HEK293 (cell line): ENCODE measurements at regions not wholly inside any gene's neighbourhood (a gene's known extent, or its start where the extent isn't known, plus 50 kb on each side); places are given as distances from the start of the nearest gene placed in this dataset.

Experiments used
- CTCF ChIA-PET: fragments of 350-600 bp; formaldehyde crosslinking; extraction: SDS; loops from one replicate; lab custom pipeline; 2021; ENCODE audit warnings: antibody characterized with exemption; lab: Yijun Ruan, JAX
- POLR2A ChIA-PET: fragments of 300-600 bp; formaldehyde crosslinking; extraction: SDS; loops from one replicate; lab custom pipeline; 2020; ENCODE audit warnings: antibody characterized with exemption, inconsistent platforms; lab: Yijun Ruan, JAX
- H3K27ac ChIP-seq: fragments of 200-500 bp; sonication (Bioruptor generic); 2 replicates; pipeline ENCODE4 v1.5.1; 2014; ENCODE audit warnings: low read depth, low read length, control low read depth, inconsistent platforms; ENCODE audit errors: extremely low read depth
- H3K36me3 ChIP-seq, 2 experiments: fragments of 200-500 bp in 1 of 2; sonication (Bioruptor generic) in 1 of 2; 1 replicate in 1 of 2; 2 replicates in 1 of 2; pipeline ENCODE4 v1.5.1; 2014 to 2017; ENCODE audit warnings: inconsistent platforms in 2 of 2, low read length in 2 of 2; ENCODE audit not compliant: control insufficient read depth in 2 of 2, insufficient read depth in 1 of 2
- H3K4me1 ChIP-seq: fragments of 200-500 bp; sonication (Bioruptor generic); 2 replicates; pipeline ENCODE4 v1.5.1; 2014; ENCODE audit warnings: mild to moderate bottlenecking, low read length, inconsistent platforms; ENCODE audit not compliant: control insufficient read depth, insufficient read depth
- H3K4me3 ChIP-seq: 2 replicates; pipeline ENCODE4 v1.5.1; 2011; ENCODE audit warnings: low read depth, mild to moderate bottlenecking, control low read depth, low read length, moderate library complexity
- H3K9me3 ChIP-seq: fragments of 200-500 bp; sonication (Bioruptor generic); 2 replicates; pipeline ENCODE4 v1.5.1; 2014; ENCODE audit warnings: low read depth, low read length, inconsistent platforms; ENCODE audit not compliant: control insufficient read depth, insufficient read depth
- GLIS1 ChIP-seq: fragments of 450-650 bp; formaldehyde crosslinking; IDR thresholded peaks from 2 replicates; pipeline ENCODE4 v1.5.1; 2016; ENCODE audit warnings: missing biosample characterization, missing genetic modification characterization
- OSR2 ChIP-seq: fragments of 450-650 bp; formaldehyde crosslinking; IDR thresholded peaks from 2 replicates; pipeline ENCODE4 v1.5.1; 2016; ENCODE audit warnings: missing biosample characterization, missing genetic modification characterization
- OVOL3 ChIP-seq: fragments of 450-650 bp; formaldehyde crosslinking; IDR thresholded peaks from 2 replicates; pipeline ENCODE4 v1.5.1; 2016; ENCODE audit warnings: missing biosample characterization, missing genetic modification characterization
- PATZ1 ChIP-seq: fragments of 450-650 bp; formaldehyde crosslinking; IDR thresholded peaks from 2 replicates; pipeline ENCODE4 v1.5.1; 2016; ENCODE audit warnings: missing biosample characterization, missing genetic modification characterization
- SP7 ChIP-seq: fragments of 450-650 bp; formaldehyde crosslinking; IDR thresholded peaks from 2 replicates; pipeline ENCODE4 v1.5.1; 2016; ENCODE audit warnings: missing biosample characterization, missing genetic modification characterization
- ZBTB1 ChIP-seq: fragments of 450-650 bp; formaldehyde crosslinking; IDR thresholded peaks from 2 replicates; pipeline ENCODE4 v1.5.1; 2016; ENCODE audit warnings: missing biosample characterization, missing genetic modification characterization
- ZBTB17 ChIP-seq: fragments of 450-650 bp; formaldehyde crosslinking; IDR thresholded peaks from 2 replicates; pipeline ENCODE4 v1.5.1; 2016; ENCODE audit warnings: missing biosample characterization, missing genetic modification characterization
- ZFP41 ChIP-seq: fragments of 450-650 bp; formaldehyde crosslinking; IDR thresholded peaks from 2 replicates; pipeline ENCODE4 v1.5.1; 2016; ENCODE audit warnings: missing biosample characterization, missing genetic modification characterization, borderline replicate concordance
- ZFP69B ChIP-seq: fragments of 450-650 bp; formaldehyde crosslinking; IDR thresholded peaks from 2 replicates; pipeline ENCODE4 v1.5.1; 2016; ENCODE audit warnings: missing biosample characterization, missing genetic modification characterization
- ZNF155 ChIP-seq: fragments of 450-650 bp; formaldehyde crosslinking; IDR thresholded peaks from 2 replicates; pipeline ENCODE4 v1.5.1; 2016; ENCODE audit warnings: missing biosample characterization, missing genetic modification characterization
- ZNF174 ChIP-seq: fragments of 450-650 bp; formaldehyde crosslinking; IDR thresholded peaks from 2 replicates; pipeline ENCODE4 v1.5.0; 2017; ENCODE audit warnings: missing biosample characterization, mild to moderate bottlenecking, missing genetic modification characterization
- ZNF184 ChIP-seq: fragments of 450-650 bp; IDR thresholded peaks from 2 replicates; pipeline ENCODE4 v1.5.1; 2018; ENCODE audit warnings: missing biosample characterization, mild to moderate bottlenecking, missing genetic modification characterization
- ZNF2 ChIP-seq: fragments of 450-650 bp; formaldehyde crosslinking; IDR thresholded peaks from 2 replicates; pipeline ENCODE4 v1.5.1; 2016; ENCODE audit warnings: missing biosample characterization, missing genetic modification characterization
- ZNF335 ChIP-seq: fragments of 450-650 bp; formaldehyde crosslinking; conservative IDR thresholded peaks from 2 replicates; pipeline ENCODE4 v1.5.1; 2016; ENCODE audit warnings: missing biosample characterization, missing genetic modification characterization
- ZNF362 ChIP-seq: fragments of 450-650 bp; formaldehyde crosslinking; IDR thresholded peaks from 2 replicates; pipeline ENCODE4 v1.5.1; 2016; ENCODE audit warnings: missing biosample characterization, missing genetic modification characterization
- ZNF366 ChIP-seq: fragments of 450-650 bp; formaldehyde crosslinking; conservative IDR thresholded peaks from 2 replicates; pipeline ENCODE4 v1.5.1; 2016; ENCODE audit warnings: missing biosample characterization, missing genetic modification characterization
- ZNF423 ChIP-seq: fragments of 450-650 bp; formaldehyde crosslinking; IDR thresholded peaks from 2 replicates; pipeline ENCODE4 v1.5.1; 2016; ENCODE audit warnings: missing biosample characterization, missing genetic modification characterization
- ZNF510 ChIP-seq: fragments of 450-650 bp; formaldehyde crosslinking; IDR thresholded peaks from 2 replicates; pipeline ENCODE4 v1.5.1; 2018; ENCODE audit warnings: mild to moderate bottlenecking, missing genetic modification characterization, missing biosample characterization; ENCODE audit not compliant: insufficient replicate concordance
- ZNF514 ChIP-seq: fragments of 450-650 bp; formaldehyde crosslinking; IDR thresholded peaks from 2 replicates; pipeline ENCODE4 v1.5.1; 2016; ENCODE audit warnings: missing biosample characterization, missing genetic modification characterization
- ZNF529 ChIP-seq: fragments of 450-650 bp; formaldehyde crosslinking; IDR thresholded peaks from 2 replicates; pipeline ENCODE4 v1.5.1; 2017; ENCODE audit warnings: missing genetic modification characterization, missing biosample characterization; ENCODE audit not compliant: insufficient replicate concordance
- ZNF530 ChIP-seq: fragments of 450-650 bp; formaldehyde crosslinking; IDR thresholded peaks from 2 replicates; pipeline ENCODE4 v1.5.1; 2016; ENCODE audit warnings: low read depth, missing biosample characterization, missing genetic modification characterization
- ZNF549 ChIP-seq: fragments of 450-650 bp; IDR thresholded peaks from 2 replicates; pipeline ENCODE4 v1.5.1; 2018; ENCODE audit warnings: missing biosample characterization, missing genetic modification characterization, mild to moderate bottlenecking, inconsistent platforms, moderate library complexity
- ZNF624 ChIP-seq: fragments of 450-650 bp; formaldehyde crosslinking; IDR thresholded peaks from 2 replicates; pipeline ENCODE4 v1.5.1; 2017; ENCODE audit warnings: missing biosample characterization, missing genetic modification characterization
- ZNF660 ChIP-seq: fragments of 450-650 bp; IDR thresholded peaks from 2 replicates; pipeline ENCODE4 v1.5.1; 2018; ENCODE audit warnings: missing biosample characterization, mild to moderate bottlenecking, missing genetic modification characterization
- ZNF677 ChIP-seq: fragments of 450-650 bp; IDR thresholded peaks from 2 replicates; pipeline ENCODE4 v1.5.0; 2018; ENCODE audit warnings: missing biosample characterization, mild to moderate bottlenecking, missing genetic modification characterization, moderate library complexity
- ZSCAN16 ChIP-seq: fragments of 450-650 bp; formaldehyde crosslinking; IDR thresholded peaks from 2 replicates; pipeline ENCODE4 v1.5.1; 2016; ENCODE audit warnings: missing biosample characterization, missing genetic modification characterization
- TF ChIP-seq, protein P1 (sequence below): fragments of 450-650 bp; formaldehyde crosslinking; IDR thresholded peaks from 2 replicates; pipeline ENCODE4 v1.5.1; 2016; ENCODE audit warnings: missing biosample characterization, missing genetic modification characterization

- no peak overlapping the region for H3K27ac ChIP-seq
- TF ChIP-seq OVOL3 (tag by site-specific recombination) = no peak
- no peak for TF ChIP-seq ZNF677 (tag by site-specific recombination)
- TF ChIP-seq ZFP41 (tag by site-specific recombination) = no peak
- no peak for TF ChIP-seq ZNF335
- no peak for TF ChIP-seq ZNF660 (tag by site-specific recombination)
- no peak for TF ChIP-seq ZNF423 (tag by site-specific recombination)
- TF ChIP-seq ZNF174 = no peak
- TF ChIP-seq SP7 (tag by site-specific recombination) = no peak
- no peak for TF ChIP-seq ZSCAN16 (tag by site-specific recombination)
- no peak for TF ChIP-seq ZFP69B (tag by site-specific recombination)
- TF ChIP-seq GLIS1 = no peak
- TF ChIP-seq PATZ1 (tag by site-specific recombination) = no peak
- TF ChIP-seq ZNF2 (tag by site-specific recombination) = no peak
- TF ChIP-seq, protein P1, sequence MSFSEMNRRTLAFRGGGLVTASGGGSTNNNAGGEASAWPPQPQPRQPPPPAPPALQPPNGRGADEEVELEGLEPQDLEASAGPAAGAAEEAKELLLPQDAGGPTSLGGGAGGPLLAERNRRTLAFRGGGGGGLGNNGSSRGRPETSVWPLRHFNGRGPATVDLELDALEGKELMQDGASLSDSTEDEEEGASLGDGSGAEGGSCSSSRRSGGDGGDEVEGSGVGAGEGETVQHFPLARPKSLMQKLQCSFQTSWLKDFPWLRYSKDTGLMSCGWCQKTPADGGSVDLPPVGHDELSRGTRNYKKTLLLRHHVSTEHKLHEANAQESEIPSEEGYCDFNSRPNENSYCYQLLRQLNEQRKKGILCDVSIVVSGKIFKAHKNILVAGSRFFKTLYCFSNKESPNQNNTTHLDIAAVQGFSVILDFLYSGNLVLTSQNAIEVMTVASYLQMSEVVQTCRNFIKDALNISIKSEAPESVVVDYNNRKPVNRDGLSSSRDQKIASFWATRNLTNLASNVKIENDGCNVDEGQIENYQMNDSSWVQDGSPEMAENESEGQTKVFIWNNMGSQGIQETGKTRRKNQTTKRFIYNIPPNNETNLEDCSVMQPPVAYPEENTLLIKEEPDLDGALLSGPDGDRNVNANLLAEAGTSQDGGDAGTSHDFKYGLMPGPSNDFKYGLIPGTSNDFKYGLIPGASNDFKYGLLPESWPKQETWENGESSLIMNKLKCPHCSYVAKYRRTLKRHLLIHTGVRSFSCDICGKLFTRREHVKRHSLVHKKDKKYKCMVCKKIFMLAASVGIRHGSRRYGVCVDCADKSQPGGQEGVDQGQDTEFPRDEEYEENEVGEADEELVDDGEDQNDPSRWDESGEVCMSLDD (tag by site-specific recombination) = no peak
- no peak for TF ChIP-seq ZNF624 (tag by site-specific recombination)
- no peak for TF ChIP-seq ZNF549
- TF ChIP-seq ZNF514 (tag by site-specific recombination) = no peak
- TF ChIP-seq OSR2 (tag by site-specific recombination) = no peak
- H3K4me3 ChIP-seq = no peak overlapping the region
- ChIA-PET POLR2A (no interaction called here), CTCF (interaction anchor here (0.7 kb wide), 1 partner anchor 54 kb away, joined by 3 read pairs; no protein-coding TSS in a partner anchor)
- no peaks in the 10 kb centered on the region for H3K36me3 ChIP-seq
- H3K4me1 ChIP-seq = no peaks in the 10 kb centered on the region
- H3K9me3 ChIP-seq = no peaks in the 10 kb centered on the region
Observed at GRCh38 chr2:179355881-179356280, 91.2 kb upstream of the SESTD1 start.

DNA sequence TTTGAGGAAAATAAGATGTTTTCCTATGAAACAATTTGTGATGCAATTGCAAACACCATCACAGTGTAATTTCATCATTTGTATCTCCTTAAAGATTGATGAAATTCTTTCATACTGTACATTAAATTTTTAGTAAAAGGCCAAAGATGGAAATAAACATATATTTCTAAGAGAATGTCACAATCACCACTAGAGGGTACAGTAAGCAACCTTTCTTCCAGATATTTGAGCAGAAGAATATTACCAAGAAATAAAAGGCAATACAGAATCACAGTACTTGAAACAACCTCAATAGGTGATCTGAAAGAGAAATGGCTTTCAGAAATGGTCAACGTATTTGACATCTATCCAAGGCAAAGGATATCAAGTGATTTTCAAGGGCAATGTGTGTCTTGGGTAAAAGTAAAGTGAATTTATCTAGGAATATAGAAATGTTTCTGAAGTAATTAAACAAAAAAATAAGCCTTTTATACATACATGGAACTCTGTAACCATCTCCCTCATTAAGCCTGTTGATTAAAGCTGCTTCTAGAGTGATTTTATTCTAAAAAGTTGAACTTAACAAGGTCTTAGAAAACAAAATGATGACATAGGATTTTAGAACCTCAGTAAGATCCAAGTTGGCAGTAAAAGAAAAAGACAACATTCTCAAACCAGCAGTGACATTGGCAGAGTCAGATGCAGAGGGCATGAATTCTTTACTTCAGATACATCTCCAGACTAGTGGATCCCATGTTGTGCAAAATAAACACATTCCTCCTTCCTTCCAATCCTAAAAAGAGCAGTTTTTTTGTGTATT lies 90.3 kb upstream of the SESTD1 start:
- TF ChIP-seq ZNF510 (tag by site-specific recombination) (no peak), ZNF366 (tag by site-specific recombination) (no peak), ZNF362 (no peak), ZBTB1 (tag by site-specific recombination) (no peak), ZNF529 (no peak), ZNF530 (tag by site-specific recombination) (no peak), ZNF155 (no peak), ZNF184 (tag by site-specific recombination) (no peak), ZNF549 (no peak), ZBTB17 (tag by site-specific recombination) (no peak)
- TF ChIP-seq, all 188 proteins: peak for 0
- ChIA-PET POLR2A (no interaction called here), CTCF (interaction anchor here (0.7 kb wide), 1 partner anchor 9 kb away, joined by 10 read pairs; no protein-coding TSS in a partner anchor)
- Histone ChIP-seq H3K36me3 (no peaks in the 10 kb centered on the region), H3K4me1 (no peaks in the 10 kb centered on the region), H3K4me3 (no peak overlapping the region), H3K27ac (no peak overlapping the region), H3K9me3 (no peaks in the 10 kb centered on the region)
